ENCODE measurements at regions not wholly inside any gene's neighbourhood (a gene's known extent, or its start where the extent isn't known, plus 50 kb on each side); places are given as distances from the start of the nearest gene placed in this dataset.
A peak's percentile ranks its signal among the peaks of the same experiment; 100 is the strongest.
"Not testable (repeated sequence)": the region's sequence is repeated elsewhere in the genome, so short reads cannot be mapped to it uniquely, and the experiment has no call there.

GRCh38 chr12:4822572-4822971 is 87.1 kb upstream of the KCNA1 start:
- DNase-seq = no peak

- DNase-seq = no peak
Observed at GRCh38 chr12:4824380-4824779, 85.3 kb upstream of the KCNA1 start.

GRCh38 chr12:4825011-4825858 is 84.5 kb upstream of the KCNA1 start:
- DNase-seq = no peak

GRCh38 chr12:4826909-4827308 is 82.8 kb upstream of the KCNA1 start:
- no peak for DNase-seq

- no peak for DNase-seq
Observed at GRCh38 chr12:4828176-4828575, 81.5 kb upstream of the KCNA1 start.

GRCh38 chr12:4829161-4829792 is 80.4 kb upstream of the KCNA1 start:
- DNase-seq = no peak

GRCh38 chr12:4829793-4830162 is 79.9 kb upstream of the KCNA1 start:
- DNase-seq = peak in 1 of 2 experiments; percentile 73

GRCh38 chr12:4830556-4831210 is 79.0 kb upstream of the KCNA1 start:
- DNase-seq = no peak

- DNase-seq = no peak
Observed at GRCh38 chr12:4833053-4833452, 76.7 kb upstream of the KCNA1 start.

- DNase-seq = peak in 1 of 2 experiments; percentile 76
Observed at GRCh38 chr12:4833524-4833923, 76.2 kb upstream of the KCNA1 start.

- DNase-seq = not testable (repeated sequence)
Observed at GRCh38 chr12:4842401-4842800, 67.3 kb upstream of the KCNA1 start.

GRCh38 chr12:4843907-4844306 is 65.8 kb upstream of the KCNA1 start:
- no peak for DNase-seq

- no peak for DNase-seq
Observed at GRCh38 chr12:4847713-4848112, 62.0 kb upstream of the KCNA1 start.

GRCh38 chr12:4849115-4849541 is 60.6 kb upstream of the KCNA1 start:
- DNase-seq = peak; percentile 10 to 56

- no peak for DNase-seq
Observed at GRCh38 chr12:4849795-4850345, 59.8 kb upstream of the KCNA1 start.

GRCh38 chr12:4850857-4851380 is 58.8 kb upstream of the KCNA1 start:
- no peak for DNase-seq

- no peak for DNase-seq
Observed at GRCh38 chr12:4852308-4852707, 57.4 kb upstream of the KCNA1 start.

GRCh38 chr12:4852911-4853310 is 56.8 kb upstream of the KCNA1 start:
- no peak for DNase-seq

GRCh38 chr12:4855121-4855924 is 54.4 kb upstream of the KCNA1 start:
- DNase-seq = peak; percentile 87 to 91

GRCh38 chr12:4856596-4856995 is 53.1 kb upstream of the KCNA1 start:
- DNase-seq = no peak

GRCh38 chr12:4857472-4858291 is 52.0 kb upstream of the KCNA1 start:
- peak; percentile 83 to 87 for DNase-seq

GRCh38 chr12:4858386-4858785 is 51.3 kb upstream of the KCNA1 start:
- DNase-seq = no peak
